Endothelial cell of hepatic sinusoid (primary cell): ENCODE measurements at regions not wholly inside any gene's neighbourhood (a gene's known extent, or its start where the extent isn't known, plus 50 kb on each side); places are given as distances from the start of the nearest gene placed in this dataset.
"Not testable (repeated sequence)": the region's sequence is repeated elsewhere in the genome, so short reads cannot be mapped to it uniquely, and the experiment has no call there.

Experiments
- in situ Hi-C: cut with HindIII; loops from 2 replicates; pipeline ENCODE4 v1.10.0; 2017; ENCODE audit warnings: low sequenced_read_pairs

DNA sequence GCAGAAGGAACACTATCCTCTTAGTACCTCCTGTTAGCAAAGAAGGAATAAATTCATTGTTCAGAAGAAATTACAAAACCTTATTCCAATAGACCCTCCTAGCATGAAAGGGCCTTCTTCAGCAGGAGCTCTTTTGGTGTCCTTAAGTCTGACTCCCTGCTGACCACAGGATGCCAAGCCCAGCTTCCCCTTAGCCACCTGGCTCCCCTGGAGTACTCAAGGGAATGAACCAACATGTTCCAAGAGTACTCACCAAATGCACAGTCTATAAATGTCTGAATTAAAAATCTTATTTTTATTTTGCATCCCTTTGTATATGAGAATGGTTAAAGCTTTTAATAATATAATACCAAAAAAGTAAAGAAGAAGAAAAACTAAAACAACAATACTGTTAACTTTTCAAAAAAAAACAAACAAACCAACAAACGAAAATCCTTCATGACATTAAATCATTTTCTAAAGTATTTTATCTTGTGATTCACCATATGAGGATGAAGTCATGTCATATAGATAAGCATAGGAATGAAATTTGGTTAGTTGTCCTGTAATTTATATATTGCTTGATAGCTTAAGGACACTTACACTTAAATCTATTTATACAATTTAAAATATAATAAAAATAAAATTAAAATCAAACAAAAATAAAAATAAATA lies 1355.1 kb downstream of the HACE1 start:
- in situ Hi-C loops, result no loop called here

DNA sequence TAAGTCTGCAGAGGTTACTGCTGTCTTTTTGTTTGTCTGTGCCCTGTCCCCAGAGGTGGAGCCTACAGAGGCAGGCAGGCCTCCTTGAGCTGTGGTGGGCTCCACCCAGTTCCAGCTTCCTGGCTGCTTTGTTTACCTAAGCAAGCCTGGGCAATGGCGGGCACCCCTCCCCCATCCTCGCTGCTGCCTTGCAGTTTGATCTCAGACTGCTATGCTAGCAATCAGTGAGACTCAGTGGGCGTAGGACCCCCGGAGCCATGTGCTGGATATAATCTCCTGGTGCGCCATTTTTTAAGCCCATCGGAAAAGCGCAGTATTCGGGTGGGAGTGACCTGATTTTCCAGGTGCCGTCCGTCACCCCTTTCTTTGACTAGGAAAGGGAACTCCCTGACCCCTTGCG lies 1363.1 kb downstream of the HACE1 start:
- in situ Hi-C loops, result not testable (repeated sequence)

DNA sequence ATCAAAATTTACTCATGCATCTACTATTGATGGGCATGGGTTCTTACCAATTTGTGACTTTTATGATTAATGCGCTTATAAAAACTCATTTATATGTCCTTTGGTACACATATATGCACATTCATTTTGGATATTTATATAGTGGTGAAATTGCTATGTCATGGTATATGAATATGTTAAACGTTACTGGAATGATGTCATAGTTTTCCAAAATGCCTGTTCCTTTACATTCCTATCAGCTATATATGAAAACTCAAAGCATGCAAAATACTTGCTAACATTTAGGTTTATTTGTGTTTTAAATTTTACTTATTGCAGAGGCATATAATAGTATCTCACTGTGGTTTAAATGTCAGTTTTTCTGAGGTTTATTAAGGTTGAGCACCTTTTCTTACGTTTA lies 1403.1 kb downstream of the HACE1 start:
- in situ Hi-C loops, result no loop called here

DNA sequence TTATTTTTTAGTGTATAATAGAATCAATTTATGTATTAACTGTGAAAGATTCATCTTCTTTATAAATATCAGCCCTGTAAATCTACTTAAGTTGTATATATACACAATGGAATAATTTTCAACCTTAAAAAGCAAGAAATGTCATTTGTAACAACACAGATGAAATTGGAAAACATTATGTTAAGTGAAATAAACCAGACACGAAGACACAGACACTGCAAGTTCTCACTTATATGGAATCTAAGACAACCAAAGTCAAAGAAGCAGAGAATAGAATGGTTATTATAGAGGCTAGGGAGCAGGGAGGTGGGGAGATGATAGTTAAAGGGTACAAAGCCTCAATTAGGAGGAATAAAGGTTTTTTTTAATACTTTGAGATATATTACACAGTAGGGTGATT lies 1404.4 kb downstream of the HACE1 start:
- in situ Hi-C loops, result no loop called here

DNA sequence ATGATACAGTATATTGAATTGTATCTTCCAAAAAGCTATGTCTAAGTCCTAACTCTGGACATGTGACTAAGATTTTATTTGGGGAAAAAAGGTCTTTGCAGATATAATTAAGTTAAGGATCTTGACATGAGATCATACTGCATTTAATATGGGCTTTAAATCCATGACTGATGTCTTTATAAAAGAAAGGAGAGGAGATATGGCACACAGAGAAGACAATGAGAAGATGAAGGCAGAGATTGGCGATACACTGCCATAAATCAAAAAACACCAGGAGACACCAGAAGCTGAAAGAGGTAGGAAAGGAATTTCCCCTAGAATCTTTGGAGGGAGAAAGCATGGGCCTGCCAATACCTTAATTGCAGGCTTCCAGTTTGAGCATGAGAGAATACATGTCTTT lies 1450.2 kb downstream of the HACE1 start:
- in situ Hi-C loops, result no loop called here

DNA sequence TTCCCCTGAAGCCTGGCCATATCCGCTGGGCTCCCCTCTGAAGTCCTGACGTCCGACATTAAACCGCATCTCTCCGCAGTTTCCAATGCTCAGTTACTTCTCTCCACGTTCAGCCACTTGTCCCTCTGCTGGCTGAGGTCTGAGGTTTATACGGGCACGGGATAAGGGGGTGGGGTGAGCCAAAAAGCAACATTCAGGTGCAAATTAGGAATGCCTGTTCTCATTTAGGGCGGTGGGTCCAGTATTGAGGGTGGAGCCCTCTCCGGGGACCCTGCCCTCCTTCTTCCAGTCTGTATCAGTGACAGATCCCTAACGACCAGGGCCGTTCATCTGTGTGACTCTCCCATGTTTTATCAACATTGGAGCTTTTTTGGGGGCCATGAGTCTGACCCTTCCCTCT lies 1454.4 kb downstream of the HACE1 start:
- in situ Hi-C loops, result no loop called here

DNA sequence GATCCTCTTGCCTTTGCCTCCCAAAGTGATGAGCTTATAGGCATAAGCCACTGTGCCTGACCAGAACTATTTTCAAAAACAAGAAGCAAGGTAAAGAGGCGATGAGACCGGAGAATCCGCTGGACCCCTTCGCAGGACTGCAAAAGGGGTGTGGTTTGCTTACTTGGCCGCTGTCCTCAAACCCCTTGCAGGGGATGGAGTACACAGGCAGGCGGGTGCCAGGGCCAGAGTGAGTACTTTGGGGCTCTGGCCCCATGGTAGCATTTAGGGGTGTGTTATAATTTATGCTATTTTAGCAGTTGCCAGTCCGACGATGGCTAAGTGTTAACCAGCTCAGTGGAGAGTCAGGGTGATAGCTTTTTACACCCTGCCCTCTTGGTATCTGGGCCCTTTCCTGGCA lies 1454.9 kb downstream of the HACE1 start:
- in situ Hi-C loops, result no loop called here

DNA sequence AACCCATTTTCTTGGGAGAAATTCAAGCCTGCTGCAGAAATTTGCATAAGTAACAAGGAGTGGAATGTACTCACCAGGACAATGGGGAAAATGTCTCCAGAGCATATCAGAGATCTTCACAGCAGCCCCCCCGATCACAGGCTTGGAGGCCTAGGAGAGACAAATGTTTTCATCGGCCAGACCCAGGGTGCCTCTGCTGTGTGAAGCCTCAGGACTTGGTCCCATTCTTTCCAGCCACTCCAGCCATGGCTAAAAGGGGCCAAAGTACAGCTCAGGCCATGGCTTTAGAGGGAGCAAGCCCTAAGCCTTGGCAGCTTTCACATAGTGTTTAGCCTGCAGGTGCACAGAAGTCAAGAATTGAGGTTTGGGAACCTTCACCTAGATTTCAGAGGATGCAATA lies 1463.0 kb downstream of the HACE1 start:
- in situ Hi-C loops, result no loop called here

DNA sequence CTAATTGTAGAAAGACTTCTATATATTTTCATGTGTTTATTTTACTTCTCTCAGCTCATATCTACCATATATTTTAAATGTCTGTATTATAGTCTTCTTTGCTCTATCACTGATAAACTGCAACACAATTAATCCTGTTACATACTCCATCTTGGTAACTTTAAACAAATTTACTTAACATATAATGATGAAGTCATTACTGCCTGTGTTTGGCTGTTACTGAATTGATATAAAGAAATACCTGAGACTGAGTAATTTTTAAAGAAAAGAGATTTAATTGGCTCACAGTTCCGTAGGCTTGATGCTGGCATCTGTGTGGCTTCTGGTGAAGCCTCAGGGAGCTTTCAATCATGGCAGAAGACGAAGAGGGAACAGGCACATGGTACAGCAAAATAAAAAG lies 1480.4 kb downstream of the HACE1 start:
- in situ Hi-C loops, result no loop called here

DNA sequence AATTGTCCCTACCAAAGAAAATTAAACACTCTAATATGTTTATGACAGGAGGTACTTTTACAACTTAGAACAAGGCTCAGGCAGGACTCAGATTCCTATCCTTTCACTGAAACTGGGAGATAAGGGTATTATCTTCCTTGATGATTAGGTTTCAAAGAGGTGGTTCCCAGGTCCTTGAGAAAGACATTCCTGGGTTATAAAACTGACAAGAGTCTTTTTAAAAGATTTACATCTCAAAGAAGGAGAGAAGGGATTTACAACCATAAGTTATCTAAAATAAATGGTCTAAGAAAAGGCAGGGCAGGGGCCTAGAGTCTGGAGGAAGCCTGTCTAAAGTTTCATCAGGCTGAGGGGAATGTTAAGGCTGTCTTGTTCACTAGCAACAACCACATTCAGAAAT lies 1492.5 kb downstream of the HACE1 start:
- in situ Hi-C loops, result no loop called here

DNA sequence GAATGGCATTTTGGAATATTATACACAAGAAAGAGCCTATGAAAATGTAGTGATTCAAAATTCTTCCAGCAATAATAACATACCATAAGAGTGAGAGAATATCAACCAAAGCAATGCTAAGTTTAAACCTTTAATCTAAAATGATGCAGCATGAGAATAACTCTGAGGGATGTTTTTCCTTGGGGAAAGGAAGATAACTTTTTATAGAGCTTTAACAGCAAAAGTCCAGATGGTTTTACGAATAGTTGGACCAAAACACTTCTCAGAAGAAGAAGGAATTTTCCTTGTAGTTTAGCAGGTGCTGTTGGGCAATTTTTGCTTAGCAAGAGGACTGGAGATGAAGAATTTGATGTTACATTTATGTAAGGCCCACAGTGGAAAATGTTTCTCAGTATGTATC lies 1503.2 kb downstream of the HACE1 start:
- in situ Hi-C loops, result no loop called here

DNA sequence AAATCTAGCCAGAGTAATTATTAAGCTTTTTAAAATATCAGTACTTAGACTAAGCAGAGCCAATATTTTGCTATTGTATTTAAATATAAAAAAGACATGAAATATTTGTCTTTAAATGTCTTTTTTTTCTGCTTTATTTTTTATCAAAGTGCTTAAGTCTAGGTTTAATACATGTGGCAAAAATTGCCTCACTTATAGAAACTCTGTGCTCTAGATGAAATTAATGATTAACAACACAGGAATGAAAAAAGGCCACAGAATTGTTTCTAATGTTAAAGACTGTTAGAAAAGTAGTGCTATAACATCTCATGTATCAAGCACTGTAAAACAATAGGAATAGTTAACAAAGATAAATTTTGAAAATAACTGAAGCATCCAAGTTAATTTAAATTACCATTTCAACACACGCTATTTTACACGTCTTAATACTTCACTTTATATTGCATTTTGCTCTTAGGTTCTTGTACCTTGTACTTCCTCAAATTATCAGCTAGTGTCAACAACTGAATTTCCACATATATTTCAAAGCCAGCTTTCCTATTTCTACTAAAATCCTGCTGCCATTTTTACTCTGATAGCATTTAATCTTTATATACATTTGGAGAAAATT lies 1515.1 kb downstream of the HACE1 start:
- in situ Hi-C loops, result no loop called here

DNA sequence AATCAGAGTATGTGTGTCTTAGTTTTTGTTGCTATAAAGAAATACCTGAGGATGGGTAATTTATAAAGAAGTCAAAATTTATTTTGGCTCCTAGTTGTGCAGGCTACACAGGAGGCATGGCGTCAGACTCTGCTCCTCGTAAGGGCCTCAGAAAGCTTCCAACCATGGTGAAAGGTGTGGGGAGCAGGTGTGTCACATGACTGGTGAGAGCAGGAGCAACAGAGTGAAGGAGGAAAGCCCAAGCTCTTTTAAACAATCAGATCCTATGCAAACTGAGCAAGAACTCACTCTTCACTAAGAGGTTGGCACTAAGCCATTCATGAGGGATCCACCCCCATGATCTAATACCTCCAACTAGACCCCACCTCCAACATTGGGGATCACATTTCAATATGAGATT lies 1524.3 kb downstream of the HACE1 start:
- in situ Hi-C loops, result no loop called here

DNA sequence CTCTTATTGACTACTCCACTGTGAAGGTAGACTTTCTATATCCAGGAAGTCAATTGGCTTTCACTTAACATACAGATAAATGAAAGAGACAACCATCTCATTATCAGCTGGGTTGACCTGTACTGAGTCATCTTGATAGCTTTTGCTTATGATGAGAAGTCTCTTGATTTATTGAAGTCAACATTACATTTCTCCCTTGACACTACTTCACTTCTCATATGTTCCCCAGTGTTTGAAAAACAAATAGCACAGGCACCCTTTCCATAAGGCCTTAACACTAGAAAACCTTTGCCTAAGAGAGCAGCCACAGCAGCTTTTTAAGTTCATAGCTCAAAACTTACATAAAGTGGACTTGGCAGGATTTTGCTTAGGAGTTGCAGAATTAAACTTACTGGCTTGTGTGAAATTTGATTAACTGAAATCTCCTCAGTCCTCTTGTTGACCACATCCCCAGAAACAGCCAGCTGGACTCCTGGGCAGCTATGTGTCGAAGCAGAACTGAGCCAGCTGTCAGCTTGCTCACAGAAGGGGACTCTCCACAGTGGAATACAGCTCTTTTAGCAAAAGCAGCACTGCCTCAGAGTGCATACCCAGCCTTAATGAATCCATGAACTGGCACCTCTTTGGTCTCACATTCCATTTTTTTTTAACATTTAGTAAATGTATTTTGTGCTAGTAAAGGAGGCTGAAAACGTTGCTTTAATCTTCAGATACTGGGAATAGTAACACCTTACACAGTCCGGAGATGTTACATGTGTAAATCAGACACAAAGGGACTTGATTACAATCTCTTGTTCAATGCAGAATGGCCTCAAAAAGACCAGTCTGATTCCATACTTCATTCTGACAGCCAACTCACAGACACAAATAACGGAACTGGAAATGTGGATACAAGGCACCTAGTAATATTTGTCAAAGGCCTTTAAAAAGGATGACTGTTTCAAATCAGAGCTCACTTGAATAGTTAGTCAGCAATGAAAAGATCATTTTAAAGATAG lies 1532.7 kb downstream of the HACE1 start:
- in situ Hi-C loops, result no loop called here

DNA sequence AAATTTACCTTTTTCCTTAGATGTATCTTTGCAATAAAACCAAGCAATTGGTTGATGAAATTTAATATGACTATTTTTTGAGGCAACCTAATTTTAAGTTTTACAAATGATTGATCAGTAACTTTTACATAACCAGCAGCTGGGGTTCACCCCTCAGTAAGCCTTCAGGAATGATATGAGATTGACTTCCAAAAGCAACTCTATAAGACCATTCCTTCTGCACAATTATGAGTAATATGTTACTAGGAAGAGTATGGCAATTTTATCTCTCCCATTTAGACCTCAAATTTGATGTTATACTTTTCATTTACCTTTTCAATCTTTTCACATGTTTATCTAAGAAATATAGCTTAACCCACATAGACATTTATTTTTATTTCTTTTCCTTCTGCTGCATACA lies 1546.3 kb downstream of the HACE1 start:
- in situ Hi-C loops, result no loop called here

DNA sequence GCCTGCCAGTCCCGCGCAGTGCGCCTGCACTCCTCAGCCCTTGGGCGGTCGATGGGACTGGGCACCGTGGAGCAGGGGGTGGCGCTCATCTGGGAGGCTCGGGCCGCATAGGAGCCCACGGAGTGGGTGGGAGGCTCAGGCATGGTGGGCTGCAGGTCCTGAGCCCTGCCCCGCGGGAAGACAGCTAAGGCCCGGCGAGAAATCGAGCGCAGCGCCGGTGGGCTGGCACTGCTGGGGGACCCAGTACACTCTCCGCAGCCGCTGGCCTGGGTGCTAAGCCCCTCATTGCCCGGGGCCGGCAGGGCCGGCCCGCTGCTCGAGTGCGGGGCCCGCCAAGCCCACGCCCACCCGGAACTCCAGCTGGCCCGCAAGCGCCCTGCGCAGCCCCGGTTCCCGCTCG lies 1565.3 kb downstream of the HACE1 start:
- in situ Hi-C loops, result not testable (repeated sequence)

DNA sequence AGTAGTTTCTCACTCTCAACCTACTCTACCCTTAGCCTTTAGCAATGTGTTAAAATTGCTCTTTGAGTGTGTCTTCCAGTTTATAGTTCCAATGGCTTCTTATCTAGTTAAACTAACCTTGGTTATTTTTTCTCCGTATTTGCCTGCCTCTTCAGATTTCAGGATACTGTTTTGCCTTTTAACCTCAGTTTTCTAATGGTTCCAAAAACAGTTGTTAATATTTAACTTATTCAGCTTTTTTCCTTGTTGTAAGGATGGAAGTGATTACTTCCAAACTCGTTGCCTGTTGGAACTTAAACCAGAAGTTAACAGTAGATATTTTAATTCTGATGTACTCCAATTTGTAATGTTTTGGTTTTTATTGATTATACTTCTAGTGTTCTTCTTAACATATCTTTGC lies 1574.9 kb downstream of the HACE1 start:
- in situ Hi-C loops, result no loop called here

DNA sequence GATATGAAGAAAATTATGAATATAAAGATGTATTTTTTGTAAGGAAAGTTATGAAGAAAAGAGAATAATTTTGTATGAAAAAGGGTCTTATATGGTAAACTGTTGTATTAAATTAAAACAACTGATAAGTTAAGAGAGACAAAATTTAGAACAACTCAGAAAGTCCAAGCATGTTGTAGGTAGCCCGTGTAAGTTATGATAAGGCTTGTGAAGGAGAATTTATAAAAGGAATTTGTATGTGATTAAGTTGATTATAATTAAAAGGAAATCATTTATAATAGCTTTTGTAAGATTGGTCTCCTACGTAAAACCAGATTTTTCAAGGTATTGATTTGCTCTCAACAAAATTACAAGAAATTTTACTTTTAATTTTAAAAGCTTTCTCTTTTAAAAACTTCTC lies 1579.3 kb downstream of the HACE1 start:
- in situ Hi-C loops, result no loop called here

DNA sequence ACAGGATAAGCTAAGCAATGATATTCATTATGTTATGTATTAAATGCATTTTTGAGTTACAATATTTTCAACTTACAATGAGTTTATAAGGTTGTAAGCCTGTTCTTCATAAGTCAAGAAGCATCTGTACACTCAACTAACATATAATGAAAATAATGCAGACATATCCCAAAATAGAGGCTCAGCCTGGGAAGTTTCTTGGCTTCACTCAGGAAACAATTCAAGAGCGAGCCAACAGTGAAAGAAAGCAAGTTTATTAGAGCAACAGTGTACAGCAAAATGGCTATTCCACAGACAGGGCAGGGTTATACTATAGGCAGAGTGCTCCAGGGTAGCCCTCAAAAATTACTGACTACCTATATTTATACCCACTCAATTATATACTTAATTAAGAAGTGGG lies 1581.8 kb downstream of the HACE1 start:
- in situ Hi-C loops, result no loop called here

DNA sequence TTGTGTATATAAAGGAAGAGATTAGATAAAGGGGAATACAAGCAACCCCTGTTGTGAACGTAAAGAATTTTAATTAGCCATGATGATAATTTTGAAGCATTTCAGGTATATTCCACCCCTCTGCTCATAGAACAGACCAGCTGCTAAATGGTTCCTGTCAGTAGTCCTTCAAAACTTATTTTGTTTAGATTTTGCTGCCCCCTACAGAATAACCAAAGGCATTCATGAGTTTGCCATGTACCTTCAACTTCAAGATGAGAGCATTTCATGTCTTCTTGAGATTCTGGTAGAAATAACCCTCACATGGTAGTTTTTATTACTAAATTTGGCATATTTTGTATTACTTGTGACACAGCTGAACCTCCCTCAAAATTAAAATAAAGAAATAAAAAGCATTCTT lies 1586.7 kb downstream of the HACE1 start:
- in situ Hi-C loops, result no loop called here

DNA sequence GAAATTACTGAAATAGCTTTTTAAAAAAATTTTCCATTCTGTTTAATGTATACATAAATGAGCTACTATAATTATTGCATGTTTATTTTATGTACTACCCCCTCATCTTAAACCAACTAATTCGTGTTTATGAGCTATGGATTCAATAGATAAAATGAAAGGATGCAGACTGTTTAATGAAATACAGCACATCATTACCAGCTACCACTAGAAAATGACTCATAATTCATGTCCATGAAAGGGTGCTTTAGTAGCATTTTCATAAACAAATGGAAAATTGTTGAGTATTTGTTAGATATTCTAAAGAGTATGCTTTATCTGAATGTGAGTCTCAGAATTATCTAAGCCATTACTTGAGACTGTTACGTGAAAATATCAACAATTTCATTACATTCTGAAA lies 1590.1 kb downstream of the HACE1 start:
- in situ Hi-C loops, result no loop called here

DNA sequence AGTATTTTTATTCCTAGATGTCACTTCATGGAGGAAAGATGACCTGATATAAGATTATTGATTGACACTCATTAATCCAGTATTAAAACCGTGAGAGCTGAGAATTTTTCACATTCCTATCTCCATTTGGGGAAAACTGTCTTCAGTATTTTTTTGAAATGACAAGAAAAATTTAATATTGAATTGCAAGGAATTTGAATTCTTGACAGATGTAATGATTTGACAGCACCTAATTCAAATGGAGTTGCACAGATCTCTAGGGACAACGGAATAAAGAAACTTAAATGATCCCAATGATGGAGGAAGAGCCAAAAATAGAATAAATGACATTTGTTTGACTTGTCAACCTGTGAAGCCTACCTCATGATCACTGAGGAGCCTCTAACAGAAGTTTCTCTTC lies 1591.4 kb downstream of the HACE1 start:
- in situ Hi-C loops, result no loop called here
